ENCODE measurements at regions not wholly inside any gene's neighbourhood (a gene's known extent, or its start where the extent isn't known, plus 50 kb on each side); places are given as distances from the start of the nearest gene placed in this dataset.

GRCh38 chr1:208462761-208463160, 218.6 kb upstream of the PLXNA2 start:
- Mint-ChIP-seq H3K27me3 (ENCODE audit: low read depth in 3 of 3) (peaks cover 0 to 3% (median 1%) of the 10 kb centered on the region in 3 donors), H3K9me3 (peaks cover 0 to 5% (median 0%) of the 10 kb centered on the region in 7 donors), H3K36me3 (no peaks in the 10 kb centered on the region), H3K4me1 (no peaks in the 10 kb centered on the region), H3K4me3 (no peak overlapping the region), H3K27ac (no peak overlapping the region)
- Histone ChIP-seq H3K79me2 (ENCODE audit: insufficient read depth, low read length) (no peaks in the 10 kb centered on the region), H4K20me1 (ENCODE audit: insufficient read depth, low read length) (no peaks in the 10 kb centered on the region), H3K4me2 (replicated peaks; ENCODE audit: extremely low read depth, low read length, poor library complexity, severe bottlenecking) (no peak overlapping the region), H3K4me1 (ENCODE audit: control insufficient read depth in 1 of 2, insufficient read depth in 2 of 2, low read length in 2 of 2) (no peaks in the 10 kb centered on the region), H2AFZ (ENCODE audit: insufficient read depth, low read depth, low read length, poor library complexity, severe bottlenecking) (no peak overlapping the region), H3K4me3 (replicated peaks in 1 of 3; ENCODE audit: low read depth in 2 of 3, low read length in 3 of 3) (no peak overlapping the region), H3K36me3 (replicated peaks in 1 of 2; ENCODE audit: control insufficient read depth in 1 of 2, insufficient read depth in 2 of 2, low read length in 2 of 2) (no peaks in the 10 kb centered on the region), H3K27me3 (ENCODE audit: control insufficient read depth in 2 of 2, insufficient read depth in 2 of 2, low read length in 2 of 2) (no peaks in the 10 kb centered on the region), H3K9me3 (replicated peaks in 1 of 2; ENCODE audit: control insufficient read depth in 1 of 2, insufficient read depth in 1 of 2, low read length in 2 of 2) (no peaks in the 10 kb centered on the region), H3K27ac (ENCODE audit: low read depth in 1 of 2, low read length in 2 of 2) (no peak overlapping the region), H3K9ac (ENCODE audit: insufficient read depth, low read length, poor library complexity, severe bottlenecking) (no peak overlapping the region)
- no peak for DNase-seq
- 100% methylated on average over 2 of the region's 6 CpGs for WGBS (ENCODE audit: insufficient coverage)
- intact Hi-C loops (cut with micrococcal nuclease): no loop called here
- no peak for TF ChIP-seq CTCF (IDR thresholded peaks at IDR 0.05)

- peaks cover 0 to 2% (median 0%) of the 10 kb centered on the region in 3 donors for H3K27me3 Mint-ChIP-seq (ENCODE audit: low read depth in 3 of 3)
- H3K27me3 ChIP-seq (ENCODE audit: control insufficient read depth in 2 of 2, insufficient read depth in 2 of 2, low read length in 2 of 2): no peaks in the 10 kb centered on the region
- no CpG with 5 or more reads among the region's 3 CpGs for WGBS (ENCODE audit: insufficient coverage)
- peaks cover 0 to 2% (median 0%) of the 10 kb centered on the region in 7 donors for H3K9me3 Mint-ChIP-seq
- H3K4me1 Mint-ChIP-seq: no peaks in the 10 kb centered on the region
- no peak for DNase-seq
- no peaks in the 10 kb centered on the region for H3K4me1 ChIP-seq (ENCODE audit: control insufficient read depth in 1 of 2, insufficient read depth in 2 of 2, low read length in 2 of 2)
- intact Hi-C loops (cut with micrococcal nuclease): no loop called here
- H3K4me2 ChIP-seq (replicated peaks; ENCODE audit: extremely low read depth, low read length, poor library complexity, severe bottlenecking): no peak overlapping the region
- H3K4me3 ChIP-seq (replicated peaks in 1 of 3; ENCODE audit: low read depth in 2 of 3, low read length in 3 of 3): no peak overlapping the region
- no peak overlapping the region for H3K27ac ChIP-seq (ENCODE audit: low read depth in 1 of 2, low read length in 2 of 2)
- no peak overlapping the region for H3K4me3 Mint-ChIP-seq
- TF ChIP-seq CTCF (IDR thresholded peaks at IDR 0.05): no peak
- H3K9me3 ChIP-seq (replicated peaks in 1 of 2; ENCODE audit: control insufficient read depth in 1 of 2, insufficient read depth in 1 of 2, low read length in 2 of 2): no peaks in the 10 kb centered on the region
- H3K36me3 Mint-ChIP-seq: no peaks in the 10 kb centered on the region
- no peak overlapping the region for H3K9ac ChIP-seq (ENCODE audit: insufficient read depth, low read length, poor library complexity, severe bottlenecking)
- no peaks in the 10 kb centered on the region for H4K20me1 ChIP-seq (ENCODE audit: insufficient read depth, low read length)
- no peaks in the 10 kb centered on the region for H3K79me2 ChIP-seq (ENCODE audit: insufficient read depth, low read length)
- H3K27ac Mint-ChIP-seq: no peak overlapping the region
- H3K36me3 ChIP-seq (replicated peaks in 1 of 2; ENCODE audit: control insufficient read depth in 1 of 2, insufficient read depth in 2 of 2, low read length in 2 of 2): no peaks in the 10 kb centered on the region
- no peak overlapping the region for H2AFZ ChIP-seq (ENCODE audit: insufficient read depth, low read depth, low read length, poor library complexity, severe bottlenecking)
Measured at GRCh38 chr1:208465266-208465665, 221.1 kb upstream of the PLXNA2 start.
